Psoas muscle (tissue), 7 donors: ENCODE measurements at regions not wholly inside any gene's neighbourhood (a gene's known extent, or its start where the extent isn't known, plus 50 kb on each side); places are given as distances from the start of the nearest gene placed in this dataset.

Source experiments
- ATAC-seq, 4 donors: fragments of 200-7000 bp; cut with Tn5 transposase; one replicate each; pipeline ENCODE4 v1.9.1; 2020; ENCODE audit warnings: moderate library complexity in 3 of 4, mild to moderate bottlenecking in 2 of 4
- DNase-seq, 2 donors: peaks; one replicate each; pipeline ENCODE4 v3.0.0-alpha.2; 2020
- H3K27ac ChIP-seq: fragments of 200-600 bp; one replicate; pipeline ENCODE4 v1.8.0; 2022
- H3K27me3 ChIP-seq, 3 donors: fragments of 200-600 bp in 1 of 3; one replicate each; pipeline versions ENCODE4 v1.6.1 to v1.8.0; 2013 to 2022; ENCODE audit warnings: low read length in 2 of 3, mild to moderate bottlenecking in 2 of 3, moderate library complexity in 1 of 3; ENCODE audit not compliant: insufficient read depth in 3 of 3
- H3K36me3 ChIP-seq, 2 donors: fragments of 200-600 bp in 1 of 2; one replicate each; pipeline versions ENCODE4 v1.6.1 to v1.8.0; 2013 to 2022; ENCODE audit warnings: low read depth in 1 of 2, mild to moderate bottlenecking in 1 of 2, moderate library complexity in 1 of 2; ENCODE audit not compliant: insufficient read depth in 1 of 2
- H3K4me1 ChIP-seq: fragments of 200-600 bp; one replicate; pipeline ENCODE4 v1.8.0; 2022
- H3K4me3 ChIP-seq: fragments of 200-600 bp; one replicate; pipeline ENCODE4 v1.8.0; 2022; ENCODE audit warnings: mild to moderate bottlenecking
- H3K9me3 ChIP-seq: fragments of 200-600 bp; one replicate; pipeline ENCODE4 v1.8.0; 2022
- CTCF ChIP-seq: fragments of 200-600 bp; IDR thresholded peaks from one replicate; pipeline ENCODE4 v1.8.0; 2022; ENCODE audit warnings: antibody characterized with exemption
- WGBS, 3 donors: extraction: QIAGEN DNeasy Blood & Tissue Kit; methylation state at CpG; one replicate each; pipeline versions ENCODE4 v1.1.6 to v1.1.7; 2013; 5-methylcytosine and 5-hydroxymethylcytosine counted together
- intact Hi-C, 2 donors: fragments of 100-400 bp; cut with DNase I; formaldehyde crosslinking; loops; one replicate each; pipeline versions ENCODE4 v1.11.0 to v1.14.2; 2022
- donor health status: healthy with polysubstance abuse.
- donor health status: DM: no; HTN: no; CAD: no; lungs with moderate emphysema.
- donor health status: Bipolar disorder and iron deficiency.
- donor health status: healthy.
- donor health status: DM: yes; HTN: yes; CAD: no.
- donor health status: DM: no; HTN: no; CAD: no.
- donor health status: DM: yes; HTN: yes; CAD: no.

GRCh38 chr4:135838889-135839288 lies 1637.3 kb upstream of the PABPC4L start:
- WGBS, 3 donors: 73 to 94% (median 79%) methylated on average over 1 of the region's 1 CpG
- no peaks in the 10 kb centered on the region for H3K4me1 ChIP-seq
- H3K27ac ChIP-seq: no peak overlapping the region
- H3K36me3 ChIP-seq: no peaks in the 10 kb centered on the region
- ATAC-seq (no peak), DNase-seq (no peak)
- TF ChIP-seq CTCF: no peak
- no peaks in the 10 kb centered on the region for H3K27me3 ChIP-seq
- intact Hi-C loops: no loop called here
- no peaks in the 10 kb centered on the region for H3K9me3 ChIP-seq
- H3K4me3 ChIP-seq: no peak overlapping the region

- no peaks in the 10 kb centered on the region for H3K36me3 ChIP-seq
- 88 to 97% (median 93%) methylated on average over 2 of the region's 2 CpGs for WGBS, 3 donors
- no peaks in the 10 kb centered on the region for H3K4me1 ChIP-seq
- TF ChIP-seq CTCF: no peak
- intact Hi-C loops: no loop called here
- no peak overlapping the region for H3K27ac ChIP-seq
- H3K9me3 ChIP-seq: no peaks in the 10 kb centered on the region
- H3K27me3 ChIP-seq: no peaks in the 10 kb centered on the region
- ATAC-seq (no peak), DNase-seq (no peak)
- no peak overlapping the region for H3K4me3 ChIP-seq
Observed at GRCh38 chr4:135834471-135834870, 1632.9 kb upstream of the PABPC4L start.

GRCh38 chr4:135833529-135833928 lies 1631.9 kb upstream of the PABPC4L start:
- no peak for TF ChIP-seq CTCF
- Histone ChIP-seq H3K4me3 (no peak overlapping the region), H3K27me3 (no peaks in the 10 kb centered on the region), H3K36me3 (no peaks in the 10 kb centered on the region), H3K9me3 (no peaks in the 10 kb centered on the region), H3K27ac (no peak overlapping the region), H3K4me1 (no peaks in the 10 kb centered on the region)
- DNase-seq (no peak), ATAC-seq (no peak)
- intact Hi-C loops: no loop called here
- WGBS, 3 donors: 62 to 79% (median 73%) methylated on average over 1 of the region's 1 CpG

- Histone ChIP-seq H3K4me3 (no peak overlapping the region), H3K9me3 (no peaks in the 10 kb centered on the region), H3K36me3 (no peaks in the 10 kb centered on the region), H3K27ac (no peak overlapping the region), H3K27me3 (no peaks in the 10 kb centered on the region), H3K4me1 (no peaks in the 10 kb centered on the region)
- intact Hi-C loops: no loop called here
- DNase-seq: no peak
- no peak for TF ChIP-seq CTCF
- WGBS, 3 donors: 18 to 29% (median 22%) methylated on average over 3 of the region's 3 CpGs
- peak in 3 of 4 donors; percentile 45 to 71 (median 65) for ATAC-seq
Observed at GRCh38 chr4:135824759-135825296, 1623.2 kb upstream of the PABPC4L start.

- Histone ChIP-seq H3K36me3 (no peaks in the 10 kb centered on the region), H3K27me3 (no peaks in the 10 kb centered on the region), H3K4me1 (no peaks in the 10 kb centered on the region), H3K9me3 (no peaks in the 10 kb centered on the region), H3K4me3 (no peak overlapping the region), H3K27ac (no peak overlapping the region)
- intact Hi-C loops: no loop called here
- no peak for TF ChIP-seq CTCF
- WGBS, 3 donors: 49 to 54% (median 53%) methylated on average over 3 of the region's 3 CpGs
- ATAC-seq: no peak
- no peak for DNase-seq
Observed at GRCh38 chr4:135804785-135805184, 1603.2 kb upstream of the PABPC4L start.
